GM06990 (cell line): ENCODE measurements at regions not wholly inside any gene's neighbourhood (a gene's known extent, or its start where the extent isn't known, plus 50 kb on each side); places are given as distances from the start of the nearest gene placed in this dataset.

Source experiments
- DNase-seq: peaks from one replicate; pipeline ENCODE4 v3.0.0-alpha.2; 2011; ENCODE audit not compliant: insufficient read length; ENCODE audit errors: extremely low read depth
- H3K27me3 ChIP-seq: replicated peaks from 2 replicates; pipeline ENCODE4 v1.6.0; 2011; ENCODE audit warnings: low read length; ENCODE audit not compliant: control insufficient read depth, insufficient read depth
- H3K36me3 ChIP-seq: 2 replicates; pipeline ENCODE4 v1.5.1; 2011; ENCODE audit warnings: low read length; ENCODE audit not compliant: control insufficient read depth, insufficient read depth
- H3K4me3 ChIP-seq: replicated peaks from 2 replicates; pipeline ENCODE4 v1.5.1; 2011; ENCODE audit warnings: low read depth, mild to moderate bottlenecking, control low read depth, low read length
- TF ChIP-seq, protein P1 (sequence below): IDR thresholded peaks from 2 replicates; pipeline ENCODE4 v1.5.1; 2011; ENCODE audit warnings: low read length, control low read depth, mild to moderate bottlenecking, inconsistent platforms; ENCODE audit not compliant: insufficient read depth, poor library complexity, severe bottlenecking

DNA sequence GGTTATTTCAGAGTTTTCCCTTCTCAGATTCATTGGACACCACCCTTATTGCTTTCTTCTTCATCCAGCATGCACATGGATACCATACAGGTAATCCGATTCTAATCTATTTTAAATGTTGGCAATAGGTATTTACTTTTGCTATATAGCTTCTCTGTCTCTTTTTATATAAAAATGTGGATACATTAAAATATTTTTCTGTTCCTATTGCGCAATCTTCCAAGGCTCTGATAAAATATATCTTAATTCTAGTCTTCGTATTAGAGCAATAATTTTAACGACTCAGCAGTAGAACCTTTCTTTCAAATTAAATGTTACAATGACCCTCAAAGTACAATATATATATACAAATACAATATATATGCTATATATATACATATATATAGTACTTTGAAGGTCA lies 239.8 kb downstream of the DCAF12L2 start:
- Histone ChIP-seq H3K27me3 (no peaks in the 10 kb centered on the region), H3K4me3 (no peak overlapping the region), H3K36me3 (no peaks in the 10 kb centered on the region)
- no peak for DNase-seq
- TF ChIP-seq, protein P1, sequence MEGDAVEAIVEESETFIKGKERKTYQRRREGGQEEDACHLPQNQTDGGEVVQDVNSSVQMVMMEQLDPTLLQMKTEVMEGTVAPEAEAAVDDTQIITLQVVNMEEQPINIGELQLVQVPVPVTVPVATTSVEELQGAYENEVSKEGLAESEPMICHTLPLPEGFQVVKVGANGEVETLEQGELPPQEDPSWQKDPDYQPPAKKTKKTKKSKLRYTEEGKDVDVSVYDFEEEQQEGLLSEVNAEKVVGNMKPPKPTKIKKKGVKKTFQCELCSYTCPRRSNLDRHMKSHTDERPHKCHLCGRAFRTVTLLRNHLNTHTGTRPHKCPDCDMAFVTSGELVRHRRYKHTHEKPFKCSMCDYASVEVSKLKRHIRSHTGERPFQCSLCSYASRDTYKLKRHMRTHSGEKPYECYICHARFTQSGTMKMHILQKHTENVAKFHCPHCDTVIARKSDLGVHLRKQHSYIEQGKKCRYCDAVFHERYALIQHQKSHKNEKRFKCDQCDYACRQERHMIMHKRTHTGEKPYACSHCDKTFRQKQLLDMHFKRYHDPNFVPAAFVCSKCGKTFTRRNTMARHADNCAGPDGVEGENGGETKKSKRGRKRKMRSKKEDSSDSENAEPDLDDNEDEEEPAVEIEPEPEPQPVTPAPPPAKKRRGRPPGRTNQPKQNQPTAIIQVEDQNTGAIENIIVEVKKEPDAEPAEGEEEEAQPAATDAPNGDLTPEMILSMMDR: no peak

GRCh38 chrX:125940985-125941384 lies 225.1 kb downstream of the DCAF12L2 start:
- no peak for DNase-seq
- H3K27me3 ChIP-seq: no peaks in the 10 kb centered on the region
- TF ChIP-seq, protein P1: no peak
- no peak overlapping the region for H3K4me3 ChIP-seq
- H3K36me3 ChIP-seq: no peaks in the 10 kb centered on the region

DNA sequence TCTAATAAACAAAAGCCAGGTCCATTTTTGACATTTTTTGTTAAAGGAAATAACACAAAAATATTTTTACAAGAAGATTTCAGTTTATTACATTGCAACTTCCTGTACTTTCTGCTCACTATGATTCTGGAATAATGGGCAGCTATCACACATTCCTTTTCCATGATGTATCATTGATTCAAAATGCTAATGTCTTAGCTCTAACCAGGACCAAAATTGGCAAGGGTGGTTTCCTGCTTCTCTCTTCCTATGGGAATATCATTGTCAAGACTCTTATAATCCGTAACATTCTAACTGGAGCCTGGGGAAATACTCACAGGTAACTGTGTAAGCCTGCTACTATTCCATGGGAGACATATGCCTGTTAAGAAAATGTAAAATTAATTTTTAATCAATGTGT lies 218.6 kb downstream of the DCAF12L2 start:
- no peak for DNase-seq
- Histone ChIP-seq H3K4me3 (no peak overlapping the region), H3K27me3 (no peaks in the 10 kb centered on the region), H3K36me3 (no peaks in the 10 kb centered on the region)
- TF ChIP-seq, protein P1: no peak

DNA sequence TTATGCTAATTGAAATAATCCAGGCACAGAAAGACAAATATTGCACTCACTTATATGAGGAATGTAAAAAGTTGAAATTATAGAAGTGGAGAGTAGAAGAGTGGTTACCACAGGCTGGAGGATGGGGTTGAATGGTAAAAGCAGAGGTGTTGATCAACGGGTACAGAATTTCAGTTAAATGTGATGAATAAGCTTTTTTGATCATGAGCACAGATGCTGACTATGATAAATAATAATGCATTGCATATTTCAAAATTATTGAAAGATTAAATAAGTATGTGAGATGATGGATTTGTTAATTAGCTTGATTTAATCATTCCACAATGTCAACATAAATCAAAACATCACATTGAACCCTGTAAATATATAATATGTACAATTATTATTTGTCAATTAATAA lies 213.1 kb downstream of the DCAF12L2 start:
- H3K4me3 ChIP-seq: no peak overlapping the region
- no peaks in the 10 kb centered on the region for H3K27me3 ChIP-seq
- DNase-seq: no peak
- TF ChIP-seq, protein P1: no peak
- no peaks in the 10 kb centered on the region for H3K36me3 ChIP-seq

GRCh38 chrX:125953814-125954213 lies 212.3 kb downstream of the DCAF12L2 start:
- TF ChIP-seq, protein P1: no peak
- H3K27me3 ChIP-seq: no peaks in the 10 kb centered on the region
- H3K36me3 ChIP-seq: no peaks in the 10 kb centered on the region
- DNase-seq: no peak
- H3K4me3 ChIP-seq: no peak overlapping the region

DNA sequence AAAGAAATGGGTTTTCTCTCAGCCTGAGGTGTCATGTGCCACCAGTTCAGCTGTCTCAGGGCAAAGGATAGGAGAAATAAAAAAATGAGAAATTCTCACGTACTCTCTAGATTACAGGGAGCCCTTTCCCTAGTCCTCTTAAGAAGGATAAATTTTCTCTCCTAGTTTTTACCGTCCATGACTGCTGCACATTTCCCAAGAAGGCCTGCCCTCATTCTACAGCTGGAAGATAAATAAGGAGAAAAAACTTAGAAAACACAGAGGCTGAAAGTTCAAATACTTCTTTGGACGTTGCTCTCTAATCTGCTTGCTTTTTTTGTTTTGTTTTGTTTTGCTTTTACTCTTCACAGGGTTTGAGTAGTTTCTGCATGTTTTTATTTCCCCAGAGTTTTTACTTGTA lies 211.9 kb downstream of the DCAF12L2 start:
- no peaks in the 10 kb centered on the region for H3K27me3 ChIP-seq
- no peak for DNase-seq
- no peaks in the 10 kb centered on the region for H3K36me3 ChIP-seq
- H3K4me3 ChIP-seq: no peak overlapping the region
- TF ChIP-seq, protein P1: no peak
